ENCODE measurements at regions not wholly inside any gene's neighbourhood (a gene's known extent, or its start where the extent isn't known, plus 50 kb on each side); places are given as distances from the start of the nearest gene placed in this dataset.

- DNase-seq, result no peak
These were observed 318.0 kb upstream of the GBE1 start for GRCh38 chr3:82079335-82079890.

DNA sequence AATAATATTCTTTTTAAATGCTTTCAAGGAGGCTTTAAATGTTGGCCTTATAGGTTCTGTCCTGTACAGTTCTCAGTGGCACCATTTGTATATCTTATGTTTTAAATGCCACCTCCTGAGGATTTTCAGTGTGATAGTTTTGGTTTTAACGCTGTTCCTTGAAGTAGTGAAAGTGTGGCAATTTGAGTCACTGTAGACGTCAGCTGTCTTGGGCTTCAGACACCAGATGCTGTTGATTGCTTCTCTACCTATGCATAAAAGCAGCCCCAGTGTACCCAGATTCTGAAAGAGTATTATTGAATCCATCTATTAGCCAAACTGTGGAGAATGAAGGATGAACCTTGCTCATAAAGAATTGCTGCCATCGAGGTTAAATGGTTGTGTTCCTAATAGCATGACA lies 316.8 kb upstream of the GBE1 start:
- DNase-seq, result no peak

DNA sequence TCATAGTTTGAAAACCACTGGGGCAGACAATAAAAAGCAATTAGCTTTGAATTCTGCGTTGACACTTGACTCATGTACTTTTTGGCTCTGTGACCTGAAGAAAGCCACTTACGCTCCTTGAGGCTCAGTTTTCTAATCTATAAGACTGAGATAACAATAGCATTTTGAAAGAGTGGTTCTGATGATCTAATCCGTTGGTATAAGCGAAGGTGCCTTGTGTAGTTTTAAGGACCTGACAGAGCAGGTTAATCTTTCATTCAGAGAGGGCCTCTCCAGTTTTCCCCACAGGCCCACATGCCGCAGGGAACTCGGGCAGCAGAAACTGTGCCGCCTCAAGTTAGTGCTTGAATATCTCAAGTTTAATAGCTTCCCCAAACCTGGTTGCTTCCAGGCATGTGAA lies 306.0 kb upstream of the GBE1 start:
- no peak for DNase-seq

- no peak for DNase-seq
These were observed 297.4 kb upstream of the GBE1 start for GRCh38 chr3:82058809-82059208.

GRCh38 chr3:82055792-82056191 lies 294.3 kb upstream of the GBE1 start:
- no peak for DNase-seq

GRCh38 chr3:82054849-82055248 lies 293.4 kb upstream of the GBE1 start:
- DNase-seq, result no peak

DNA sequence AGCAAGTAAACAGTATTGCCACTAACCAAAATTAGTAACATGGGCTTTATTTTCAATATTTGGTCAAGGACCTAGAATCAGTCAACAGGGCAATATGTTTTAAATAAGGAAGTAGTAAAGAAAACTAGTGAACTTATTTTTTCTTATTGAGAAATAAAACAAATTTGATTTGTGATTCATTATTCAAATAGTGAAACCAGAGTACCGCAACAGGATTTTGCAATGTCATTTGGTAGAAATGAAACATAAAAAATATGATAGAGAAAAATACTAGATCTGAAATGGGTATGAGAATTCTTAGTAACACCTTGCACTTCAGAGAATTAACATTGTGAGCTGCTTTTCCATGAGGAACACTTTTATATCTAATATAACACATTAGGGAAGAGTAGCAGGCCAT lies 291.8 kb upstream of the GBE1 start:
- DNase-seq, result peak in 2 of 3 donors; percentile 2 to 19

- DNase-seq, result no peak
These were observed 288.9 kb upstream of the GBE1 start for GRCh38 chr3:82050382-82050781.

DNA sequence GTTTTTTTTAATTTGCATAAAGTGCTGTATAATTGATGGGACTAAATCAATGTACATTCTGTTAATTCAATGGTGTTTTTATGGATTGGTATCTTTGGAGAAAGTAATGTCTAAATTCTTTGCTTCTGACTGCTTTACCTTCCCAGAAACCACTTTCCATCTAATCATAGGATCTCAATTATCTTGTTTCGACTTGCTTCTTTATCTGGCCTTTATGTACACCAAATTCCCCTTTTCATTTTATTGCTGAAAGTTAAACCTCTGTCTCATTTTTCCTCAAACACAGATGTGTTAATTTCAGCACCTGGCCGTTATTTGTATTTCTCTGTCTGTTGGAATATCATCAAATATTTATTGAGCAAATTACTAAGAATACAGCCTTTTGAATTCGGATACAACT lies 287.3 kb upstream of the GBE1 start:
- no peak for DNase-seq

DNA sequence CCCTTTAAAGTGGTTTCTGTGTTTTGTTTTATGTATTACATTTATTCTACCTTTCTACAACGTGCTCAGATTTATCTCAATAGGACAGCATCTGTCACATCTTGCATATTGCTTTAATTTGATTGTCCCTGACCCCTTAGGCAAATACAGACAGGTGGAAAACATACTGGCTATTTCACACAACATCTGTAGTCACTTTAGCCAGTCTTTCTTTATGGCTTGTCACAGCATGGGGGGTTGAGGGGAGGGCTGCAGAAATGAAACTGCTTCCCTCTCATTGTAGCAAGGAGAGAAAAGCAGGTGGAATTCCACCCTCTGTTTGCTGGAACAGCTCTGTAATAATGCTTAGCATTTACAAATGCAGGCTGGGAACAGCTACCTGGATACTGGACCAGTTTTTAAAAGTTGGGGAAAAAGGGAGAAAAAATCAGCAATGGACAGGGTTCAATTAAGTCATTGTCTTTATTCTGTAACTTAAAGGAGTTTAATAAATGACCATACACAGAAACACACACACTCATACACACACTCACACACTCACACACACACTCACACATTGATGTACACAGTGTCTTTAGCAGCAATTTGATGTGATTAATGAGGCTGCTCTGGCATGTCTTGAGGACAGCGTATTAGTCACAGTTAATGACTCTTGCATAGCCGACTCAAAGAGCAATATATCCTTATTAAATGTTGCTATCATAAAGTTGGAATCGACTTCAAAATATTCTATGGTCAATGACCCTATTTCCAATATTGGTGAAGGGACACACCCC lies 283.7 kb upstream of the GBE1 start:
- DNase-seq, result no peak

DNA sequence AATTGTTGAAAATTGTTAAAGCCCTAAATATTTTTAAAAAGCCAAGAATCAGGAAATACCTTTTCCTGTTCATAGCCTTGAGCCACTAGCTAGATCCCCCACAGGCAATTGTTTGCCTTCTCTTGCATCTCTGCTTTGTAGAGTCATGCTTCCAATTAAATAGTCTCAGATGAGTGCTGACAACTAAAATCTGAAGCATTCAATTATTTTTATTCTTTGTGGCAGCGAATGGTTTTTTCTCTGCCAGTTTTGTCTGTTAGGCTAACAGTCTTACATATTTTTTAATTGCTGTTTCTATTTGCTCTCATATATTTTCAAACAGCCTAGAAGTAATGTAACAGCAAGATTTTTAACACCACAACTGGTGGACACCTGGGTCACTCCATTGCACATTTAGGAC lies 277.1 kb upstream of the GBE1 start:
- no peak for DNase-seq

- no peak for DNase-seq
These were observed 271.7 kb upstream of the GBE1 start for GRCh38 chr3:82033186-82033585.

DNA sequence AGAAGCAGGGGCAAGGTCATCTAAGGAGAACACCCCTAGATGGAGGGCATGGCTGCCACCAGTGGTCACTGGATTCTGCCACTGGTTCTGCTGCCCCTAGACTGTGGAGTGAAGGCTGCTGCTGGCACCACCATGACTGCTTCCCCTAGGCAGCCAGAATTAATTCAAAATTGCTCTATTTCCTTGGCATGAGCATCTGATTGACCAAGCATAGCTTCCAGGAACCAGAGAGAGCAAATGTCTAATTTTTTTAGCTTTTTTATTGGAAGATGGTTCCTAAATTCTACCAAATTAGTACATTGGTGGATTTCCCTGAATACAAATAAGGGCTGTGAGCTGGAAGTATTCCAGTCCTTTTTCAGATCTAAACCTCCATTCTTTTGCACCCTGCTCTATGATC lies 270.2 kb upstream of the GBE1 start:
- no peak for DNase-seq

DNA sequence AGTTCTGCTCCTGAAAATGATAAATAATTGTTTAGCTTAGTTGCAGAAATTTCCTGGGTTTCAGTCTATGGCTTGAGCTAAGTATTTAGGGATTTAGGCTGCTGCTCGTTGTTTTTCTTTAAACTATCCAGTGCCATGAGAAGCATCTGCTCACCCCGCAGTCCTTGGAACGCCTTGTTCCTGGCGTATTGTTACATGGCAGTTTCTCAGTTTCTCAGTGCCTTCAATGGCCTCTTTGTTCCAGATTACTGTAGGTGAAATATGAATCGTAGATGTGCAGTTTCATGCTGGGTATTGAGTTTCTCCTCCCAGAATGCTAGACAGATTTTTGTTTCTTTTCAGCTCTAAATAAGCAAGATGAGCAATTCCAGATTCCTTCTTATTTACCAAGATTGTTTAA lies 269.5 kb upstream of the GBE1 start:
- no peak for DNase-seq

GRCh38 chr3:82022836-82023235 lies 261.4 kb upstream of the GBE1 start:
- DNase-seq, result no peak

GRCh38 chr3:82020282-82020681 lies 258.8 kb upstream of the GBE1 start:
- DNase-seq, result no peak

DNA sequence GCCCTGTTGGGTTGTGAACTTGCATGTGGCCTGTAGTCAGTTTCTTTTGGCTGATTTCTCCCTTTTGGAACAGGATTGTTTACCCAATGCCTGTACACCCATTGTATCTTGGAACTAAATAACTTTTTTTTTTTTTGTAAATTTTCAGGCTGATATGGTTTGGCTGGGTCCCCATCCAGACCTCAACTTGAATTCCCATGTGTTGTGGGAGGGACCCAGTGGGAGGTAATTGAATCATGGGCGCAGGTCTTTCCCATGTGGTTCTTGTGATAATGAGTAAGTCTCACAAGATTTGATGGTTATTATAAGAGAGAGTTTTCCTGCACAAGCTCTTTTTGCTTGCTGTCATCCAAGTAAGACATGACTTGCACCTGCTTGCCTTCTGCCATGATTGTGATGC lies 253.8 kb upstream of the GBE1 start:
- DNase-seq, result no peak

DNA sequence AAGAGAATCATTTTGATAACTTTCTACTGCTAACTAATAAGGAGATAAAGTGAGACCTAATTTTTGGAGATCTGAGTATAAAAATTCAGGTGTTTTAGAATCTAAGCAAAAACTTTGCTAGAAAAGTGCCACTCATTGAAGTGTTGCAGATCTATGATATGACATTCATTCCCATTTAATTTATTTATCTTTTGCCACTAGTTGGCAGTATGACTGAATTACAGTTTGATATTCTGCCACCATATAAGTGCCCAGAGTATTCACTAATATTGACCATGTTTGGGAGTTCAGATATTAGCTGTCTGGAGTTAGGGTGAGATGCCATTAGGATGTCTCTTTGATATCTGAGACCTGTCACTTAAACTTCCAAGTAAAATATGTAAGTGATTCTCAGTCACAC lies 251.3 kb upstream of the GBE1 start:
- no peak for DNase-seq

GRCh38 chr3:82011336-82011735 lies 249.9 kb upstream of the GBE1 start:
- no peak for DNase-seq

DNA sequence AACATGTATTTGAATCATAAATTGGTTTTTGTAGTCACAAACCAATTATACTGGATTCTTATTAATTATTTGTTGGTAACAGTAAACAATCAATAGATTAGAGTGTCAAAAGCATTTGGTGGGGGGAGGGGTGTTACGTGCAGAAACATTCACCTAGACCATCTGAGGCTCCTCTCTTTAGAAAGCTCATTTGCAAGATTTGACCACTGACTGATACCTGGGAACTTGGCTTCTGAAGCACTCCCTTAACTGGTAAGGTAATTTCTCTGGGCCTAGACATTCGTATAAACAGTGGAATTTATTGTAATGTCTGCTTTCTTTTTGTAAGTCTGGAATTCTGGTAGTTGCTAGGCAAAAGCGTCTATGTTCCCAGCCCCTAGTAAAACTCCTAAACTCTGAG lies 243.8 kb upstream of the GBE1 start:
- DNase-seq, result no peak

GRCh38 chr3:82004266-82004665 lies 242.8 kb upstream of the GBE1 start:
- DNase-seq, result no peak

- no peak for DNase-seq
These were observed 241.7 kb upstream of the GBE1 start for GRCh38 chr3:82002986-82003642.

DNA sequence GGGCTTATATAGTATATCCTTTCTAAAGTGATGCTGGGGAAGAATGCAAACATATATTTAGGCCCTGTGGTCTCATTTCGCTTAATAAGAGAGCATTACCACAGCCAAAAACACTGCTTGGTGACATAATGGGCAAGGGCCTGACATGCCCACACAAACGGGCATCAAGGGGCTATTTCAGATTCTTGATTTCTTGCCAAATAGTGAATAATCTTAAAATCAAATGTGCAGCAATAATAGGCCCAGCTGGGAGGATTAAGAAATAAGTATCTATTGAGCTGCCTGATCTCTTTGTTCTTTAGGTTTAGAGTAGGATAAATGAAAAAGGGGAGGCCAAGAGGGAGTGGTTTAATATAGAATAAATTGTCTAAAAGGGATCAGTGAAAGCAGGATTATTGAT lies 241.0 kb upstream of the GBE1 start:
- DNase-seq, result no peak

DNA sequence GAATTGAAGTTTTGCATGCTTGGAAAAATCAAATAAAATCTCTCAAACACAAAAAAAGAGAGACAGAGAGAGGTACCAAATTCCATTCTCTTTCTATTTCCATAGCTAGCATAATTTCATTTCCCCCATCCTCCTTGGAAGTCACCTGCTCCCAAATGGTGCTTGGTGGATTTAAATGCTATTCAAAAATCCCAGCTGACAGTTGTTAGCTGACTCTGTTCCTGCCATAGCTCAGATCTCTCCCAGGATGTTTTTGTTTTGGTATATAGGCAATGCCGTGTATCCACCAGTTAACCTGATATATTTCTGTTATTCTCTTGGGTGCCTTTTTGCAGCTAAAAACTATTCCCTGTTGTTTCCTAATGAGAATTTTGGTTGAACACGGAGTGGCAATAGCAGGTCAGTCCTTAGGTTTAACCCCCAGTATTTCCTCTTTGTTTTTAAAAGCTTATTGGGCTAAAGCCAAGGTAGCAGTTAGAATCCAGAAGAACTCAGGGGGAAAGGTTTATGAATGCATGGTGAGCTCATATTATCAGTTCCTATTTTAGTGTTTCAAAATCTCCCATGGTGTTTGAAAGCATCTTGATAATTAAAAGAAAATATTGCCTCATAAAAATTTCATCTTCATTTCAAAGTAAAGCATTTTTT lies 240.0 kb upstream of the GBE1 start:
- DNase-seq, result no peak

Data from suppressor macrophage treated with lipopolysaccharide for 1 hour (primary cell).